HuH-7.5 (cell line): ENCODE measurements at regions not wholly inside any gene's neighbourhood (a gene's known extent, or its start where the extent isn't known, plus 50 kb on each side); places are given as distances from the start of the nearest gene placed in this dataset.

Experiments
- DNase-seq: peaks from one replicate; pipeline ENCODE4 v3.0.0; 2011; ENCODE audit warnings: low spot score

DNA sequence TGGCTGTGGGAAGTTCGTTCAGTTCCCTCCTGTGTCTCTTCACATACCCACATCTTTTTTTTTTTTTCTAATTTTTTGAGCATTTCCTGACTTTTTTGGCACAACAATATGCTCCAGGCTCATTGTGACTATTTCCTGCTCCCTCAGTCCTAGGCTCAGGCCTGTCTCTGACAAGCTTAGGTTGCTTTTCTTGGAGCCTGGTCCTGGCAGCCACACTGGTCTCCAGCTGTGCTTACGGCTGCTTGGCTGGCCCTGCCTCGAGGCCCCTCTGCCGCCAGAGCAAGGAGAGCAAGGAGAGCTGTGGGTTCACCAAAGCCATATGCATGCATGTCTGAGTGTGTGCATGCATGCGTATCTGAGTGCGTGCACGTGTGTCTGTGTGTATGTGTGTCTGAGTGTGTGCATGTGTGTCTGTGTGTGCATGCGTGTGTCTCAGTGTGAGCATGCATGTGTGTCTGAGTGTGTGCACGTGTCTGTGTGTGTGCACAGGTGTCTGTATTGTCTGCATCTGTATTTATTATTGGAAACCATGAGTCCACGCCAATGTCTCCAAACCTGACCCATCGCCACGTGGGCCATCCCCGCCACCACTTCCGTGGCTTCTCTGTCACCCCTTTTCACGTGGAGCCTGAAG is 766.1 kb upstream of the SALL3 start:
- DNase-seq = no peak

- no peak for DNase-seq
These were observed 758.1 kb upstream of the SALL3 start for GRCh38 chr18:78221496-78221895.

GRCh38 chr18:78228974-78229373 is 750.6 kb upstream of the SALL3 start:
- no peak for DNase-seq

- DNase-seq = no peak
These were observed 748.7 kb upstream of the SALL3 start for GRCh38 chr18:78230911-78231310.

DNA sequence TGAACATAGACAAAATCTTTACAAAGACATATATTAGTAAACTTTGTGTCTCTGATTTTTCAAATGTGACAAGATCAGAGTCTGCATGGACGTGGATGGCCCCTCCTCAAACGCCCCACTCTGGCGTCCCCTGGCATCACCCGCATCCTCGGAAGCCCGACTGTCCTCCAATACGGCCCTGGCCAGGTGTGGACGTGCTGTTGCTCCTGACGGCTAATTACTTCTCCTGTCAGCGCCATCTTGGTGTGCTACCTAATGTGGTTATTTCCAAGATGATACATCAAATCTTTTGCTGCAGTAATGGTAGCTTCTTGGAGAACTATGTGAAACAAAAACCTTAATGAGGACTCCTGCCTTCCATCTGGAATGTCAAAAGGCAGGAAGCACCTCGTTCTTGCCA is 747.4 kb upstream of the SALL3 start:
- DNase-seq = no peak

GRCh38 chr18:78237864-78238263 is 741.8 kb upstream of the SALL3 start:
- DNase-seq = no peak

DNA sequence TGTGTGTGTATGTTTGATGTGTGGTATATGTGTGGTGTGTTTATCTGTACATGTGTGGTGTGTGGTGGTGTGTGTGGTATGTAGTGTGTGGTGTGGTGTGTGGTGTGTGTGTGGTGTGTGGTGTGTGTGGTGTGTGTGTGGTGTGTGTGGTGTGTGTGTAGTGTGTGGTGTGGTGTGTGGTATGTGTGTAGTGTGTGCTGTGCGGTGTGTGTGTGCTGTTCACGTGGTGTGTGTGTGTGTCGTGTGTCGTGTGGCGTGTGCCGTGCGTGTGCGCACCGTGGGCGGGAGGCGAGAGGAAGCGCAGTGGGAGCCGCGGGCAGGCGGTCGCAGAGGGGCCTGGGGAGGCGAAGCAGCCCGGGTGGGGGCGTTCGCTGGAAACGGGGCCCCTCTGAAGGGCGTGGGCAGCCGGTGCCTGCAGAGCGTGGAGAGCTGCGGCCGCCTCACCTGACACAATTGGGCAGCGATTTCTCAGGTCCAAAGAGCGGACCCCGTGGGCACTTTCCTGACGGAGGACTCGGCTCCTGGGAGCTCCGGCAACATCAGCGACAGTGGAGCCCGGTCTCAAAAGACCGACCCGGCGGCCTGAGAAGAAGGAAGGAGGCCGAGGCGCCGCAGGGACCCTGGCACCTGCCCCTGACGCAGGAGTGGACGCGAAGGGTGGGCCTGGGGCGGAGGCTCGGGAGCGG is 741.1 kb upstream of the SALL3 start:
- DNase-seq = no peak

- no peak for DNase-seq
These were observed 740.5 kb upstream of the SALL3 start for GRCh38 chr18:78239090-78239457.

DNA sequence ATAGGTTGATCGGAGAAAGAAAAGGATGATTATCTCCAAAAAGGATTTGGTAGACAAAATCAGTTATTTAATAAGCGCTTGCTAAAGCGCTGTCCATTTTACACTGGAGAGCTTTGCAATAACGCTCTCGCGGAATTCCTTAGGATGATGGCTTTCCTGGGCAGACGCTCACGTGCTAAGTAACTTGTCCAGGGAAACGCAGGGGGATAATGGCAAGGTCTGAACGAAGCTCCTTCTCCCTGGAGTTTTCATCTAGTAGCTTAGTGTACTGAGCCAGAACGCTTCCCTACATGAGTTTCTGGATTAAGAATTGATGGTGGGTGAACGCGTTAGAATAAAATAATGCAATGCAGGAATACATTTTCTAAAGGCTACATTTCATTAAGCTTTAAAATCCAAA is 739.5 kb upstream of the SALL3 start:
- no peak for DNase-seq

- DNase-seq = no peak
These were observed 738.9 kb upstream of the SALL3 start for GRCh38 chr18:78240627-78241252.

GRCh38 chr18:78241535-78242253 is 737.9 kb upstream of the SALL3 start:
- DNase-seq = no peak

- no peak for DNase-seq
These were observed 737.4 kb upstream of the SALL3 start for GRCh38 chr18:78242254-78242643.

DNA sequence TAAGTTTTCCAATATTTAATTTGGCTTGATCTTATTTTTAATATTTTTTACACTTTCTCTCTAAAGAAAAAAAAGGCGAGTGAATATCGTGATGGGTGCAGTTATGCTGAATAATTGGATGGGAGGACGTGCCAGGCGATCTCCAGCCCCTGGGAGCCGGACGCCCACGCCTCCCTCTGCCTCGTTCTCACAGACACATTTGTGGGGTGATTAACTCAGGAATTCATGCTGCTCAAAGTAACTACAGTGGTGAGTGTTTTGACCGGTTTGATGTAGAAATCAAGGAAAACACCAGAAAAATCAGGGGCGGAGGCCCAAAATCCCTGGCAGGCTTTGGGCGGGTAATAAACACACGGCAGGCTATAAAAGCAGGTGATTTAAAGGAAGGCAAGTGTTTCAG is 736.8 kb upstream of the SALL3 start:
- no peak for DNase-seq

DNA sequence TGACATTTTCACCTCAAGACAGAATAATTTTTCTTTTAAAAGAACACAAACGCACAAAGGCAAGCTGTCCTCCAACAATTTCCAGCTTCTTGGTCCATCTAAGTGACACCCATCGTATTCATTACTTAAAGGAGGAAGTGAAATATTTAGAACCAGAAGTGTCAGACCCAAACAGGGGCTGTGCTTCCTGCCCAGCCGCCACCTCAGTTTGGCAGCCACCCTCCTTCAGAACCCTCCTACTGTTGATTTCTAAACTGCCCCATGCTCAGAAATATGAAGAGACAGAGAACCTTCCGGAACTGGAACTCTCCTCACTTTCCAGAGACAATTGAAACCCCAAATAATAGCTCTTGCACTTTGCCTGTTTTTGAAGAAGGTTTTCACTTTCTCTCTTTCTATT is 734.8 kb upstream of the SALL3 start:
- DNase-seq = no peak

GRCh38 chr18:78245451-78245850 is 734.2 kb upstream of the SALL3 start:
- DNase-seq = no peak

DNA sequence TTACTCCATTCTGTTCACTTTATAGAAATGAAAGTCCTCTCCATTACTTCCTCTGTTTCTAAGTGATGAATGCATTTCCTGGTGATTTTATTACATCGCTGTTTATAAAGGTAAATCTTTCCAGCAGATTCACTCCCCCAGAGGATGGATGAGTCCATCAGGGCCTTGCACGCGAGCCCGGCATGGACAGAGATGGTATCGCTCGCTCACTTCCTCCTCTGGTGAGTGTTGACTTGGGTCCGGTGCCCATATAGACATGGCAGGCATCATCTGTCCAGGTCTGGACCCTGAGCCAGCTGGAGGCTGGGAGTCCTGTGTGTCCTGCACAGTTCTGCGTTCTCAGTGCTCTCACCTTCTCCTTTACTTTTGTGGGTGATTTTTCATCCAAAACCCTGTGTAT is 733.6 kb upstream of the SALL3 start:
- DNase-seq = no peak

GRCh38 chr18:78246588-78246987 is 733.0 kb upstream of the SALL3 start:
- no peak for DNase-seq

GRCh38 chr18:78247615-78248289 is 731.9 kb upstream of the SALL3 start:
- no peak for DNase-seq

GRCh38 chr18:78255013-78255412 is 724.6 kb upstream of the SALL3 start:
- DNase-seq = no peak

- no peak for DNase-seq
These were observed 711.2 kb upstream of the SALL3 start for GRCh38 chr18:78268226-78268988.

DNA sequence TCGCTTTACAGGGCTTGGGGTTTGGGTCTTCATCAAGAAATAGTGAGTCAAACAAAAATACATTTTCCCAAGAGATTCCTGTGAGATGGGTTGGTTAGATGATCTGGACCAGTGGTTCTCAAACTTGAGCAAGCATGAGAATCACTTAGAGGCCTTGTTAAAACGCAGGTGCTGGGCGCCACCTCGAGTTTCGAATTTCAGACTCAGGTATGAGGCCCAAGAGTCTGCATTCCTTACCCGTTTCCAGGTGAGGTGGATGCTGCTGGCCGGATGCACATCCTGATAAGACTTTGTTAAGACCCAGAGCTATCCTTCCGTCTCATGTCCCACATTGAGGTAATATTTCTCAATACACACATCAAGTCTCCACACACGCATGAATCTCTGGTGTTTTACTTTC is 707.8 kb upstream of the SALL3 start:
- DNase-seq = no peak

DNA sequence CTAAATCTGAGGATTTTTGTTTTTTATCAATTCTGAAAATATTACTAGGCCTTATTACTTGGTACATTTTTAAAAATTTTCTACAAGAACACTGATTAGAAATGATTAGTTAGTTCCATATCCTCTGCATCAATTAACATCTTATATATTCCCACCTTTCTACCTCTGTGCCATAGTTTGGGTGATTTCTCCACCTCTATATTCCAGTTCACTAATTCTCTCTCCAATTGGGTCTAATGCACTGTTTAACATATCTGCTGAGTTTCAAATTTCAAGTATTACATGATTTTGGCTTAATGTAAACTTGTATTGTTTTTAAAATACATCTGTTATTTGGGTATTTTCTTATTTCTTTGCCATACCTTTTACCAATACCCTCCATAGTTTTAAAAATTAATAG is 705.7 kb upstream of the SALL3 start:
- DNase-seq = no peak
